K562 (cell line): ENCODE measurements at regions not wholly inside any gene's neighbourhood (a gene's known extent, or its start where the extent isn't known, plus 50 kb on each side); places are given as distances from the start of the nearest gene placed in this dataset.

ENCODE experiments used
- AFF4 ChIP-seq: sonication (generic); formaldehyde crosslinking; IDR thresholded peaks from 2 replicates; pipeline ENCODE4 v1.8.0; 2023; ENCODE audit warnings: mild to moderate bottlenecking, missing genetic modification reagents
- HBP1 ChIP-seq: fragments of 450-650 bp; formaldehyde crosslinking; IDR thresholded peaks from 2 replicates; pipeline ENCODE4 v1.4.0; 2022; ENCODE audit warnings: missing genetic modification characterization
- RBFOX2 ChIP-seq: fragments of 200-400 bp; formaldehyde crosslinking; IDR thresholded peaks from 2 replicates; pipeline ENCODE4 v1.6.1; 2017; ENCODE audit warnings: low read depth, mild to moderate bottlenecking, low read length, moderate library complexity
- TCFL5 ChIP-seq: fragments of 250-450 bp; sonication (Bioruptor Pico); conservative IDR thresholded peaks from 2 replicates; pipeline ENCODE4 v1.6.1; 2021; ENCODE audit warnings: mild to moderate bottlenecking, moderate library complexity, matching md5 sums
- ZBTB40 ChIP-seq, 2 experiments: fragments of 450-650 bp in 1 of 2; sonication (generic) in 1 of 2; formaldehyde crosslinking in 1 of 2; IDR thresholded peaks; 2 replicates each; pipeline versions ENCODE4 v1.7.1 to v1.9.0; 2016 to 2022; ENCODE audit warnings: inconsistent platforms in 1 of 2, mild to moderate bottlenecking in 1 of 2, missing genetic modification reagents in 1 of 2
- TF ChIP-seq, protein P1 (sequence below): sonication (generic); formaldehyde crosslinking; IDR thresholded peaks from 2 replicates; pipeline ENCODE4 v1.8.0; 2023; ENCODE audit warnings: mild to moderate bottlenecking, missing genetic modification reagents

DNA sequence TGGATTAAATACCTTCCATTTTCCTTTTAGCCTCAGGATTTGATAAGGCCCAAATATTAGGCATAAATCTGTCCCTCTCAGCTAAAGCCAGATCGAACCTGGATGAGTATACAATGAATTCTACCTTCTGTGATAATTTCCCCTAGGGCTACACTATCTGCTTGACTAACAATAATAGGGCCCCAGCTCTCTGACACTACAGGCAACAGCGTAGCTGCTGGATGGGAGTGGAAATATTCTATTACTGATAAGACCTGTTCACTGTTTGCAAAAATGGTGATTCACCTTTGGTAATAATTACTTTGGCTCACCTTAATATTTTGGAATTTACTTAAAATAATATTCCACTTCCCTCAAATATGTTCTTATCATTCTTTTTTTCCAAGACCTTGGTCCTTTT is 644.2 kb upstream of the SEMA6A start (continued):
- no peak for TF ChIP-seq AFF4 (CRISPR knock-in tag)
- no peak for TF ChIP-seq HBP1 (CRISPR knock-in tag)
- TF ChIP-seq RBFOX2, result no peak
- TF ChIP-seq, protein P1, sequence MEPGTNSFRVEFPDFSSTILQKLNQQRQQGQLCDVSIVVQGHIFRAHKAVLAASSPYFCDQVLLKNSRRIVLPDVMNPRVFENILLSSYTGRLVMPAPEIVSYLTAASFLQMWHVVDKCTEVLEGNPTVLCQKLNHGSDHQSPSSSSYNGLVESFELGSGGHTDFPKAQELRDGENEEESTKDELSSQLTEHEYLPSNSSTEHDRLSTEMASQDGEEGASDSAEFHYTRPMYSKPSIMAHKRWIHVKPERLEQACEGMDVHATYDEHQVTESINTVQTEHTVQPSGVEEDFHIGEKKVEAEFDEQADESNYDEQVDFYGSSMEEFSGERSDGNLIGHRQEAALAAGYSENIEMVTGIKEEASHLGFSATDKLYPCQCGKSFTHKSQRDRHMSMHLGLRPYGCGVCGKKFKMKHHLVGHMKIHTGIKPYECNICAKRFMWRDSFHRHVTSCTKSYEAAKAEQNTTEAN, result no peak
- TF ChIP-seq TCFL5 (CRISPR knock-in tag), result no peak
- TF ChIP-seq ZBTB40 (IDR thresholded peaks at IDR 0.05), result no peak
- TF ChIP-seq ZBTB40 (CRISPR knock-in tag; IDR thresholded peaks at IDR 0.05), result no peak
- TF ChIP-seq, all 486 proteins: peak for 0
